ENCODE measurements at regions not wholly inside any gene's neighbourhood (a gene's known extent, or its start where the extent isn't known, plus 50 kb on each side); places are given as distances from the start of the nearest gene placed in this dataset.

- TF ChIP-seq STAT1 (IDR thresholded peaks at IDR 0.05; ENCODE audit: unreplicated experiment), result no peak
- TF ChIP-seq EZH2phosphoT487 (IDR thresholded peaks at IDR 0.05; ENCODE audit: unreplicated experiment), result no peak
- no peak for TF ChIP-seq EZH2 (IDR thresholded peaks at IDR 0.05; ENCODE audit: low read depth, unreplicated experiment)
These were observed 189.9 kb downstream of the SPRY2 start (continued) for GRCh38 chr13:80151016-80151415.

GRCh38 chr13:80149736-80150135 is 191.2 kb downstream of the SPRY2 start:
- Histone ChIP-seq H3K4me3 (no peak overlapping the region), H4K20me1 (replicated peaks; ENCODE audit: insufficient read depth) (no peaks in the 10 kb centered on the region), H3K79me2 (replicated peaks; ENCODE audit: insufficient read depth) (no peaks in the 10 kb centered on the region), H2AFZ (no peak overlapping the region), H3K4me2 (no peak overlapping the region), H3K36me3 (ENCODE audit: insufficient read depth) (no peaks in the 10 kb centered on the region), H3F3A (replicated peaks; ENCODE audit: low read depth) (no peaks in the 10 kb centered on the region), H3K9me2 (ENCODE audit: insufficient read depth) (peaks cover 10% of the 10 kb centered on the region; the same call in 1 of the 2 replicates), H3K27ac (ENCODE audit: low read depth) (no peak overlapping the region), H3K4me1 (ENCODE audit: insufficient read depth) (0 out of 2 replicates have a peak, but pooled peaks cover 4% of the 10 kb centered on the region), H3K27me3 (ENCODE audit: insufficient read depth) (no peaks in the 10 kb centered on the region)
- peaks cover 12% of the 10 kb centered on the region for H3K9me3 Mint-ChIP-seq
- H3K27me3 Mint-ChIP-seq (ENCODE audit: insufficient read depth, low read depth, poor library complexity), result no peaks in the 10 kb centered on the region
- DNase-seq (ENCODE audit: low spot score), result no peak
- no peak overlapping the region for H3K4me3 Mint-ChIP-seq
- peaks cover 10% of the 10 kb centered on the region; the same call in 2 of the 3 replicates for H3K36me3 Mint-ChIP-seq (ENCODE audit: low read depth)
- no peak for TF ChIP-seq ETS1 (IDR thresholded peaks at IDR 0.05)
- TF ChIP-seq NANOG (IDR thresholded peaks at IDR 0.05; ENCODE audit: borderline replicate concordance), result no peak
- no peak for TF ChIP-seq EZH2 (IDR thresholded peaks at IDR 0.05; ENCODE audit: low read depth, unreplicated experiment)
- no peak for TF ChIP-seq ZNF114 (CRISPR knock-in tag; IDR thresholded peaks at IDR 0.05)
- TF ChIP-seq ZNF462 (CRISPR knock-in tag; IDR thresholded peaks at IDR 0.05), result no peak
- TF ChIP-seq CREB1 (CRISPR knock-in tag; IDR thresholded peaks at IDR 0.05; ENCODE audit: low read depth), result no peak
- TF ChIP-seq CTCF (conservative IDR thresholded peaks at IDR 0.05; ENCODE audit: low read depth in 2 of 2), result no peak
- TF ChIP-seq EZH2phosphoT487 (IDR thresholded peaks at IDR 0.05; ENCODE audit: unreplicated experiment), result no peak
- no peak for TF ChIP-seq POLR2AphosphoS5 (IDR thresholded peaks at IDR 0.05; ENCODE audit: low read depth)
- no peak for TF ChIP-seq JUNB (IDR thresholded peaks at IDR 0.05; ENCODE audit: unreplicated experiment)
- no peak for TF ChIP-seq ZNF331 (CRISPR knock-in tag; IDR thresholded peaks at IDR 0.05; ENCODE audit: low read depth)
- TF ChIP-seq STAT1 (IDR thresholded peaks at IDR 0.05; ENCODE audit: unreplicated experiment), result no peak
- no peak for TF ChIP-seq REST (IDR thresholded peaks at IDR 0.05; ENCODE audit: unreplicated experiment)
- no peak for ATAC-seq
- peaks cover 2% of the 10 kb centered on the region; the same call in 1 of the 3 replicates for H3K4me1 Mint-ChIP-seq
- H3K27ac Mint-ChIP-seq, result no peak overlapping the region

All from GM23338 (cell line).